Left ventricle myocardium inferior (tissue), 1 donor: ENCODE measurements at regions not wholly inside any gene's neighbourhood (a gene's known extent, or its start where the extent isn't known, plus 50 kb on each side); places are given as distances from the start of the nearest gene placed in this dataset.

Experiments
- DNase-seq: peaks from one replicate; pipeline ENCODE4 v3.0.0-alpha.2; 2020
- H3K27ac ChIP-seq: fragments of 200-600 bp; replicated peaks from 2 replicates; pipeline ENCODE4 v1.8.0; 2021
- H3K27me3 ChIP-seq: fragments of 200-600 bp; 2 replicates; pipeline ENCODE4 v1.8.0; 2021; ENCODE audit warnings: low read depth
- H3K36me3 ChIP-seq: fragments of 200-600 bp; 2 replicates; pipeline ENCODE4 v1.8.0; 2021
- H3K4me1 ChIP-seq: fragments of 200-600 bp; 2 replicates; pipeline ENCODE4 v1.8.0; 2021
- H3K4me3 ChIP-seq: fragments of 200-600 bp; 2 replicates; pipeline ENCODE4 v1.8.0; 2021; ENCODE audit warnings: mild to moderate bottlenecking, moderate library complexity
- H3K9me3 ChIP-seq: fragments of 200-600 bp; replicated peaks from 2 replicates; pipeline ENCODE4 v1.8.0; 2021
- intact Hi-C: fragments of 100-400 bp; cut with micrococcal nuclease; formaldehyde crosslinking; loops from one replicate; pipeline ENCODE4 v1.11.0; 2022
- TF ChIP-seq, protein P1 (sequence below): fragments of 200-600 bp; IDR thresholded peaks from 2 replicates; pipeline ENCODE4 v1.8.0; 2021; ENCODE audit warnings: antibody characterized with exemption, mild to moderate bottlenecking, borderline replicate concordance
- donor health status: DM: no; HTN: yes; CAD: no; lungs with severe emphysema.

DNA sequence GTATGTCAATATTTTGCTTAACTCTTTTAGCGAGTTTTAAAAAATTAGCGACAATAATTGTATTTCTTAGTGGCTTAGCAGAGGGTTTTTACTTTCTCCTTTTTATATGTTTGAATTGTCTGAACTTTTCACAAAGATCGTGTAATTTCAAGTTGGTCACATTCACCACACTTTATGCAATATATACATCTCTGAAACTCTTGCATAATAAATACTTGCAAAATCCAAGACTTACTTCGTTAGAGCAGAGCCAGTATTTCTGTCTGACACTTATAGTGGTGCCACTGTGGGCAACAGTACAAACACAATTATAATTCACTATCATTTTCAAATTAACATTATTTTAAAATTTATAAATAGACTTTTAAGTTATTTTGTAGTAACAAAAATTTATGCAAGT, 62.0 kb downstream of the SUCNR1 start:
- TF ChIP-seq, protein P1, sequence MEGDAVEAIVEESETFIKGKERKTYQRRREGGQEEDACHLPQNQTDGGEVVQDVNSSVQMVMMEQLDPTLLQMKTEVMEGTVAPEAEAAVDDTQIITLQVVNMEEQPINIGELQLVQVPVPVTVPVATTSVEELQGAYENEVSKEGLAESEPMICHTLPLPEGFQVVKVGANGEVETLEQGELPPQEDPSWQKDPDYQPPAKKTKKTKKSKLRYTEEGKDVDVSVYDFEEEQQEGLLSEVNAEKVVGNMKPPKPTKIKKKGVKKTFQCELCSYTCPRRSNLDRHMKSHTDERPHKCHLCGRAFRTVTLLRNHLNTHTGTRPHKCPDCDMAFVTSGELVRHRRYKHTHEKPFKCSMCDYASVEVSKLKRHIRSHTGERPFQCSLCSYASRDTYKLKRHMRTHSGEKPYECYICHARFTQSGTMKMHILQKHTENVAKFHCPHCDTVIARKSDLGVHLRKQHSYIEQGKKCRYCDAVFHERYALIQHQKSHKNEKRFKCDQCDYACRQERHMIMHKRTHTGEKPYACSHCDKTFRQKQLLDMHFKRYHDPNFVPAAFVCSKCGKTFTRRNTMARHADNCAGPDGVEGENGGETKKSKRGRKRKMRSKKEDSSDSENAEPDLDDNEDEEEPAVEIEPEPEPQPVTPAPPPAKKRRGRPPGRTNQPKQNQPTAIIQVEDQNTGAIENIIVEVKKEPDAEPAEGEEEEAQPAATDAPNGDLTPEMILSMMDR: no peak
- Histone ChIP-seq H3K4me1 (no peaks in the 10 kb centered on the region), H3K27ac (no peak overlapping the region), H3K4me3 (no peak overlapping the region), H3K36me3 (no peaks in the 10 kb centered on the region), H3K27me3 (no peaks in the 10 kb centered on the region), H3K9me3 (no peaks in the 10 kb centered on the region)
- no peak for DNase-seq
- intact Hi-C loops: no loop called here

DNA sequence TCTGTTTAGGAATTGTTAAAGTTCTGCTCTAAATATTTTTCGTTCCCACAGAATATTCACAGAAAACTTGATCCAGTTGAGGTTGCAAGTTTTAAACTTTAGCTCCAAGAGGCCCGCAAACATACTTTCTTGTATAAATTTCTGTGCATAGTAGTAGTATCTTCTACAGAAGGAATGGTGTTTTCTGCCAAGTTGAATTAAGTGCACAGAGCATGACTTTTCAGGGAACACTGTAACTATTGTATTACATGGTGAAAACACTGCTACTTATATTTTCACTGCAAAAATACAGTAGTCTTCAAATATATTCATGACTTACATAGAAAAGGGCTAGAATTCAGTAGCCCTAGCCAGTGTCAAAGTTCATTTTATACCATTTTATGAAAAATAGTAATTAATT, 67.0 kb downstream of the SUCNR1 start:
- H3K4me1 ChIP-seq: no peaks in the 10 kb centered on the region
- H3K27me3 ChIP-seq: no peaks in the 10 kb centered on the region
- H3K27ac ChIP-seq: no peak overlapping the region
- DNase-seq: no peak
- H3K36me3 ChIP-seq: no peaks in the 10 kb centered on the region
- intact Hi-C loops: no loop called here
- no peaks in the 10 kb centered on the region for H3K9me3 ChIP-seq
- TF ChIP-seq, protein P1: no peak
- no peak overlapping the region for H3K4me3 ChIP-seq

GRCh38 chr3:151943539-151943938, 70.1 kb downstream of the SUCNR1 start:
- Histone ChIP-seq H3K4me1 (no peaks in the 10 kb centered on the region), H3K4me3 (no peak overlapping the region), H3K9me3 (no peaks in the 10 kb centered on the region), H3K27ac (no peak overlapping the region), H3K27me3 (no peaks in the 10 kb centered on the region), H3K36me3 (no peaks in the 10 kb centered on the region)
- no peak for DNase-seq
- TF ChIP-seq, protein P1: no peak
- intact Hi-C loops: no loop called here

DNA sequence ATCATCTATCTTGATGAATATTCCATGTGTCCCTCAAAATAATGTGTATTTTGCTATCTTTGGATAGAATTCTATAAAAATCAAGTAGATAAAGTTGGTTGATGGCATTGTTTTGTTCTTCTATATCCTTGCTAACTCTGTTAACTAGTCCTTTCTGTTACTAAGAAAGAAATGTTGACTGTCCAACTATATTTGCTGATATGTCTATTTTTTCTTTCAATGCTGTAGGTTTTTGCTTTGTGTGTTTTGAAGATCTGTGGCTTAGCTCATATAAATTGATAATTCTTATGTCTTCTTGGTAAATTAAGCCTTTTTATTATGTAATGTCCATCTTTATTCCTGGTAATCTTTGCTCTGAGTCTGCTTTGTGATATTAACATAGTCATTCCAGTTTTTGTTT, 70.9 kb downstream of the SUCNR1 start:
- no peaks in the 10 kb centered on the region for H3K27me3 ChIP-seq
- intact Hi-C loops: no loop called here
- no peaks in the 10 kb centered on the region for H3K9me3 ChIP-seq
- DNase-seq: no peak
- no peak overlapping the region for H3K4me3 ChIP-seq
- TF ChIP-seq, protein P1: no peak
- H3K36me3 ChIP-seq: no peaks in the 10 kb centered on the region
- no peaks in the 10 kb centered on the region for H3K4me1 ChIP-seq
- H3K27ac ChIP-seq: no peak overlapping the region

DNA sequence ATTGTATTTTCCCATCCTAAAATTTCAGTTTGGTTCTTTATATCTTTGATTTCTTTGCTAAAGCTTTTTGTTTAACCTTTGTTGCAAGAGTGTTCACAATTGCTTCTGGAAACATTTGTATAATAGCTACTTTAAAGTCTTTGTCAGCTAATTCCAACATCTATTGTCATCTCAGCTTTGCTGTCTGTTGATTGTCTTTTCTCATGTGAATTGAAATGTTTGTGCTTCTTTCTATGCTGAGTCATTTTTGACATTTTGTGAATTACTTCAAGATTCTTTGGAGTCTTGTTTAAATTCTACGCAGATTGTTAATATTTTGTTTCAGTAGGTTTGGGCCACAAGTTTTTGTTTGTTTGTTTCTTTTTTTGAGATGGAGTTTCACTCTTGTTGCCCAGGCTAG, 73.2 kb downstream of the SUCNR1 start:
- H3K27me3 ChIP-seq: no peaks in the 10 kb centered on the region
- TF ChIP-seq, protein P1: no peak
- H3K4me3 ChIP-seq: no peak overlapping the region
- H3K27ac ChIP-seq: no peak overlapping the region
- no peaks in the 10 kb centered on the region for H3K36me3 ChIP-seq
- intact Hi-C loops: no loop called here
- H3K9me3 ChIP-seq: no peaks in the 10 kb centered on the region
- H3K4me1 ChIP-seq: no peaks in the 10 kb centered on the region
- DNase-seq: no peak

DNA sequence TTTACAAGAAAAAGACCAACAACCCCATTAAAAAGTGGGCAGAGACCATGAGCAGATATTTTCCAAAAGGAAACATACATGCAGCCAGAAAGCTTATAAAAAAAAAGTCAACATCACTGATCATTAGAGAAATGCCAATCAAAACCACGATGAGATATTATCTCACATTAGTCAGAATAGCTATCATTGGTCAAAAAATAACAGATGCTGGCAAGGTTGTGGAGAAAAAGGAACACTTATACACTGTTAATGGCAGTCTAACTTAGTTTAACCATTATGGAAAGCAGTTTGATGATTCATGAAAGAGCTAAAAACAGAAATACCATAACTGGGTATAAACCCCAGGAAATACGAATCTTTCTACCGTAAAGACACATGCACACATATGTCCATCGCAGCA, 76.3 kb downstream of the SUCNR1 start:
- no peak overlapping the region for H3K4me3 ChIP-seq
- TF ChIP-seq, protein P1: no peak
- DNase-seq: no peak
- no peaks in the 10 kb centered on the region for H3K36me3 ChIP-seq
- H3K9me3 ChIP-seq: no peaks in the 10 kb centered on the region
- no peaks in the 10 kb centered on the region for H3K4me1 ChIP-seq
- no peaks in the 10 kb centered on the region for H3K27me3 ChIP-seq
- intact Hi-C loops: no loop called here
- no peak overlapping the region for H3K27ac ChIP-seq
